ENCODE measurements at regions not wholly inside any gene's neighbourhood (a gene's known extent, or its start where the extent isn't known, plus 50 kb on each side); places are given as distances from the start of the nearest gene placed in this dataset.

GRCh38 chr12:68432622-68433021 is 100.5 kb upstream of the MDM1 start:
- no peak for TF ChIP-seq CTCF (IDR thresholded peaks at IDR 0.05)
- TF ChIP-seq SIN3A (IDR thresholded peaks at IDR 0.05; ENCODE audit: borderline replicate concordance, low read depth, low read length) = no peak
- no peak for TF ChIP-seq JUND (IDR thresholded peaks at IDR 0.05)
- TF ChIP-seq REST (IDR thresholded peaks at IDR 0.05; ENCODE audit: low read depth, low read length) = no peak
- no peak for TF ChIP-seq RFX5 (IDR thresholded peaks at IDR 0.05; ENCODE audit: low read length)
- no peak for TF ChIP-seq EZH2phosphoT487 (IDR thresholded peaks at IDR 0.05; ENCODE audit: borderline replicate concordance, low read depth)
